Osteocyte (in vitro differentiated cells): ENCODE measurements at regions not wholly inside any gene's neighbourhood (a gene's known extent, or its start where the extent isn't known, plus 50 kb on each side); places are given as distances from the start of the nearest gene placed in this dataset.
A peak's percentile ranks its signal among the peaks of the same experiment; 100 is the strongest.

Experiments used
- DNase-seq: peaks from one replicate; pipeline ENCODE4 v3.0.0; 2021; ENCODE audit warnings: mixed read lengths; ENCODE audit not compliant: unreplicated experiment; ENCODE audit errors: extremely low spot score
- H3K27ac Mint-ChIP-seq: one replicate; pipeline ENCODE4 v1.8.0; 2021; ENCODE audit warnings: mild to moderate bottlenecking, mixed read lengths; ENCODE audit not compliant: unreplicated experiment
- H3K27me3 Mint-ChIP-seq: one replicate; pipeline ENCODE4 v1.8.0; 2021; ENCODE audit warnings: mixed read lengths; ENCODE audit not compliant: unreplicated experiment
- H3K36me3 Mint-ChIP-seq: one replicate; pipeline ENCODE4 v1.8.0; 2021; ENCODE audit warnings: mixed read lengths; ENCODE audit not compliant: unreplicated experiment
- H3K4me1 Mint-ChIP-seq: one replicate; pipeline ENCODE4 v1.8.0; 2021; ENCODE audit warnings: mixed read lengths; ENCODE audit not compliant: unreplicated experiment
- H3K4me3 Mint-ChIP-seq: one replicate; pipeline ENCODE4 v1.8.0; 2021; ENCODE audit warnings: mild to moderate bottlenecking, moderate library complexity, mixed read lengths; ENCODE audit not compliant: unreplicated experiment
- H3K9me3 Mint-ChIP-seq: one replicate; pipeline ENCODE4 v1.8.0; 2021; ENCODE audit warnings: mixed read lengths; ENCODE audit not compliant: unreplicated experiment
- TF ChIP-seq, protein P1 (sequence below): fragments of 200-600 bp; sonication (generic); IDR thresholded peaks from 2 replicates; pipeline ENCODE4 v1.5.0; 2021; ENCODE audit warnings: antibody characterized with exemption, mild to moderate bottlenecking, moderate library complexity

DNA sequence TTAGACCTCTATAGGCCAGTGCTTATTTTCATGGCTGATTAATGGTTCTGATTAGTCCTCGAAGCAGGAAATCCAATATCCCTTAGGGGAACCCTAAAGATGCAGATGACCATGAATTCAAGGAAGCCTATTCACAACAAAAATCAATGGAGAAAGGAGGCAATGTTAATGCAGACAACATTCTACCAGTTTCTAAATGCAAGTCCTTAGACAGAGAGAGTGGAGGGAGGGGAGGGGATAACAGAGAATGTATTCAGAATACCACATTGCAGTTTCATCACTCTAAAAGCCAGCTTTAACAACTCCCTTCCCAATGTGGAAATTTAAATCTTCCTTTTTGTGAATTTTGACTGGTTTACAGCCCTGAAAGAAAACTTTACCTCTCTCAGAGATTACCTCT is 87.1 kb upstream of the POU3F2 start:
- Mint-ChIP-seq H3K4me3 (no peak overlapping the region), H3K27me3 (no peaks in the 10 kb centered on the region), H3K27ac (no peak overlapping the region), H3K9me3 (peaks cover 4% of the 10 kb centered on the region), H3K4me1 (peaks cover 4% of the 10 kb centered on the region), H3K36me3 (no peaks in the 10 kb centered on the region)
- DNase-seq, result no peak
- TF ChIP-seq, protein P1, sequence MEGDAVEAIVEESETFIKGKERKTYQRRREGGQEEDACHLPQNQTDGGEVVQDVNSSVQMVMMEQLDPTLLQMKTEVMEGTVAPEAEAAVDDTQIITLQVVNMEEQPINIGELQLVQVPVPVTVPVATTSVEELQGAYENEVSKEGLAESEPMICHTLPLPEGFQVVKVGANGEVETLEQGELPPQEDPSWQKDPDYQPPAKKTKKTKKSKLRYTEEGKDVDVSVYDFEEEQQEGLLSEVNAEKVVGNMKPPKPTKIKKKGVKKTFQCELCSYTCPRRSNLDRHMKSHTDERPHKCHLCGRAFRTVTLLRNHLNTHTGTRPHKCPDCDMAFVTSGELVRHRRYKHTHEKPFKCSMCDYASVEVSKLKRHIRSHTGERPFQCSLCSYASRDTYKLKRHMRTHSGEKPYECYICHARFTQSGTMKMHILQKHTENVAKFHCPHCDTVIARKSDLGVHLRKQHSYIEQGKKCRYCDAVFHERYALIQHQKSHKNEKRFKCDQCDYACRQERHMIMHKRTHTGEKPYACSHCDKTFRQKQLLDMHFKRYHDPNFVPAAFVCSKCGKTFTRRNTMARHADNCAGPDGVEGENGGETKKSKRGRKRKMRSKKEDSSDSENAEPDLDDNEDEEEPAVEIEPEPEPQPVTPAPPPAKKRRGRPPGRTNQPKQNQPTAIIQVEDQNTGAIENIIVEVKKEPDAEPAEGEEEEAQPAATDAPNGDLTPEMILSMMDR, result no peak

DNA sequence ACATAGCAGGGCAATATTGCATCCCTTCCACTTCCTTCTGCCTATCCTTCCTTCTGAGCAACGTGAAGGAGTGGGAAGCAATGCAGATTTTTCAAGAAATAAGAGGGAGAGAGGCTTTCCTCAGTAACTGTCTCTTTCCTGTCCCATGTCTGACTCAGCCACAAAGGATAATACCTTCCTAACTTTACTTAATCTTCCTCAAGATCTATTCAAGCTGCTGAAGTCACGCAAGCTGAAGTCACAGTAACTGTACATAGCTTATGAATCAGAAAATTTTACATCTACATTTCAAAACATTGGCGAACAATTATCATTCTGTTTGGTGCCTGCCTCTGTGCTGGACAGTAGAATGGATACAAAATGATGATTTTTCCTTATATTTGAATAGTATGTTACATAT is 86.4 kb upstream of the POU3F2 start:
- Mint-ChIP-seq H3K27me3 (no peaks in the 10 kb centered on the region), H3K4me3 (no peak overlapping the region), H3K36me3 (no peaks in the 10 kb centered on the region), H3K9me3 (peaks cover 9% of the 10 kb centered on the region), H3K27ac (no peak overlapping the region), H3K4me1 (peaks cover 4% of the 10 kb centered on the region)
- TF ChIP-seq, protein P1, result no peak
- DNase-seq, result no peak

- H3K9me3 Mint-ChIP-seq, result peaks cover 11% of the 10 kb centered on the region
- no peak overlapping the region for H3K27ac Mint-ChIP-seq
- no peak overlapping the region for H3K4me3 Mint-ChIP-seq
- no peak for DNase-seq
- no peaks in the 10 kb centered on the region for H3K27me3 Mint-ChIP-seq
- H3K36me3 Mint-ChIP-seq, result no peaks in the 10 kb centered on the region
- H3K4me1 Mint-ChIP-seq, result peaks cover 6% of the 10 kb centered on the region
- TF ChIP-seq, protein P1, result no peak
These were observed 74.9 kb upstream of the POU3F2 start for GRCh38 chr6:98759459-98759858.

- peaks cover 6% of the 10 kb centered on the region for H3K9me3 Mint-ChIP-seq
- TF ChIP-seq, protein P1, result no peak
- no peaks in the 10 kb centered on the region for H3K36me3 Mint-ChIP-seq
- H3K4me3 Mint-ChIP-seq, result peak overlapping the region; percentile 44
- no peak for DNase-seq
- H3K4me1 Mint-ChIP-seq, result peaks cover 7% of the 10 kb centered on the region
- H3K27me3 Mint-ChIP-seq, result peaks cover 4% of the 10 kb centered on the region
- no peak overlapping the region for H3K27ac Mint-ChIP-seq
These were observed 69.9 kb upstream of the POU3F2 start for GRCh38 chr6:98764373-98764911.

- H3K4me3 Mint-ChIP-seq, result no peak overlapping the region
- H3K27ac Mint-ChIP-seq, result no peak overlapping the region
- no peak for DNase-seq
- peaks cover 18% of the 10 kb centered on the region for H3K27me3 Mint-ChIP-seq
- no peaks in the 10 kb centered on the region for H3K9me3 Mint-ChIP-seq
- TF ChIP-seq, protein P1, result peak; percentile 22
- peaks cover under 1% of the 10 kb centered on the region for H3K4me1 Mint-ChIP-seq
- H3K36me3 Mint-ChIP-seq, result no peaks in the 10 kb centered on the region
These were observed 64.8 kb upstream of the POU3F2 start for GRCh38 chr6:98769546-98769945.
